NCI-H82 treated with DMSO at 0.1 percent for 48 hours (cell line): ENCODE measurements at regions not wholly inside any gene's neighbourhood (a gene's known extent, or its start where the extent isn't known, plus 50 kb on each side); places are given as distances from the start of the nearest gene placed in this dataset.

Experiments
- DNase-seq: peaks from one replicate; lab custom pipeline; 2025; ENCODE audit not compliant: unreplicated experiment; lab: John Stamatoyannopoulos, UW

DNA sequence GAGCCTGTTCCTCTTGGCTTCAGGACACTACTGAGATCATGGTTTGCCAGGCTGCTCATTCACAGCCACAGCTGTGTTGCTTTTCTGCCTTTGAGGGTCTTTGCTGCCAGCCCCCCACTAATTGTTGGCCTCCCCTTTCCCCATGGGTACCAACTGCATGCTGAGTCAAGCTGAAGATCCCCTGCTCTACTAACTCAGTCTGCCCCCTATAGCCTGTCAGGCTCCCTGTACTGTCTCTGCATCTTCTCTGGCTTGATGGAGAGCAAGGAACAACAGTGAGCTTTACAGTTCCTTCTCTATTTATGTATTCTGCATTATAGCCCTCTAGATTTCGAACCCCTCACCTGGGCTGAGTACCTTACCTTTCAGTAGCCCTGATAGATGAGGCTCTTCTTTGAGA is 257.6 kb upstream of the CADM1 start:
- DNase-seq, result no peak

DNA sequence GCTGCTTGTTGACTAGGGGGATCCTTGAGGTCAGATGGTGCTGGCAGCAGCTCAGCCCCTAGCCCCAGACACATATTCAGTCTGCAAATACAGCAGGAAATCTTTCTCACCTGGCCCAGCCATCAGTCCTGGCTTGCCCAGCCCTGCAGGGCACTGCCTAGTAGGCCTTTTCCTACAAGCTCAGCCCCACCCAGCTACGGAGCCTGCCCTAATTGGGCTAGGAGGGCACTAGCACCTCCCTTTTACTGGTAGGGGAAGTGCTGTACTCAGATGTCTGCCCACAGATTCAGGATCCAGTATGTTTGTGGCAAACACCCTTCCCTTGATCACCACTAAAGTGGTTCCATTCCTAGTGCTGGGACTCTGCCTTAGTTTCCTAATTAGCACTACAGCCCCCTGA is 257.1 kb upstream of the CADM1 start:
- no peak for DNase-seq

DNA sequence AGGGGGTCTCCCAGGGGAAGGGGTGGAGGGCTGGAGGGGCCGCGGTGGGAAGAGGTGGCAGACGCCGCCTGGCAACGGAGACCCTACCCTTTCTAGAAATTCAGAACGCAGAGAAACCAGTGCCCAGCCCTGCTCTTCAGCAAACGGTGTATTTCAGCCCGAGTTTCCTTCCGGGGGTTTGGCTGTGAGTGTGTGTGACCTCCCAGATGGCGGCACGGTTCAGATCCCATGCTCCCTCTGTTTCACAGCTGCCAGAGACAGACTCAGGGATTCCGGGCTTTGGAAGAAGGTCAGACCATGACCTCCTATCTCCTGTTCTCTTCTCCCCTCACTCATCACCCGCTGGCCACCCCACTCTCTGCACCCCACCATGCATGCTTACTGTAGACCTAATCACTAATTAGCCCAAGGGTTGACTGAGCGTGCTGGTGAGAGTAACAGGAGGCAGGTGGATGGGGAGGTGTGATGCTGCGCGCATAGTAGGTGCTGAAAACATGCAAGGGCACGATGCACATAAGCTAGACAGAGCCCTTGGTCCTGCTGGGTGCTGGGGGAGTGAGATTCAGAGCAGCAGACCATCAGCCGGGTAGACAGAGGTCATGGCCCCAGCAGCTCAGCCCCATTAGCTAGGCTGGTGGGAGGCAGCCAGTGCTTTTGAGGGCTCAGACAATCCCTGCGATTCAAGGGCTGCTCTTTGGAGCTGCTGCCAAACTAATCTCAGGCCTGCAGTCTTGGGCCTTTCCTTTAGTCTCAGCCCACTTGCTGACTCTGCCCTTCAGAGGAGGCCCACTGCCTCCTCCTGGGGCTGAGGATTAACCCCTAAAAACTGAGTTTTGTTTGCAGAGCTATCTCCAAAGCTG is 256.5 kb upstream of the CADM1 start:
- no peak for DNase-seq

DNA sequence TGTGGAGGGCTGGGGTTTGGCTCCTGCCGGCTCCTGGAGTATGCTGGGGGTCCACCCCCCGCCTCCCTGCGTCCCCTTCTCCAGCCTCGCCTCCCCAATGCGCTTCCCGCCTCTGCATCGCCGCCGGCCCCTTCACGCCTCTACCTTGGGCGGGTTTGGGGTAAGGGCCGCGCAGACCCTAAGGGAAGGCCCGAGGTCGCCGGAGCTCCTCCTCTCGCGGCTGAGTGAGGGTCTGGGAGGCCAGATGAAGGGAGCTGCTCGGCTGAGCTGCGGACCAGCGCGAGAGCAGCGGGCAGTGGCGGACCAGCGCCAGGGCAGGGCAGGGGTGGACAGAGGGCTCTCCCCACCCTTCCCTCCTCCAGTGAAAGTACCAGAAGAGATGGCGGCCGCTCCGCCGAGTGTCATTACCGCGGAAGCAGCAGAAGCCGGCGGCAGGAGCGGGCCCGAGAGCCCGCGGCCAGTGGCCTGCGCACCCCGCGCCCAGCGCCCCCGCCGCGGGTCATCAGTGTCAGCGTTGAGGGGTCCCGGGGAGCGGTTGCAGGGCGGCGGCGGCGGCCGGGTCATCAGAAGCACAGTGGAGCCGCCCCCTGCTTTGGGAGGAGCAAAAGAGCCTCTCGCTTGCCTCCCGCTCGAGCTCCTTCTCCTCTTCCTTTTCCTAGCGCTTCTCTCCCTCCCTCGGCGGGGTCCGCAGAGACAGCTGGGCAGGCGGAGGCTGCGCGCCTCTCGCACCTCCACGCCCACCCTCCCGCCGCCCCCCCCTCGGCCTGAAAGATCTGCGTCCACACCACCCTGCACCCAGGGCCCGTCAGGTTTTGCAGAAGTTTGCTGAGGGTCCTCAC is 255.6 kb upstream of the CADM1 start:
- DNase-seq, result no peak

DNA sequence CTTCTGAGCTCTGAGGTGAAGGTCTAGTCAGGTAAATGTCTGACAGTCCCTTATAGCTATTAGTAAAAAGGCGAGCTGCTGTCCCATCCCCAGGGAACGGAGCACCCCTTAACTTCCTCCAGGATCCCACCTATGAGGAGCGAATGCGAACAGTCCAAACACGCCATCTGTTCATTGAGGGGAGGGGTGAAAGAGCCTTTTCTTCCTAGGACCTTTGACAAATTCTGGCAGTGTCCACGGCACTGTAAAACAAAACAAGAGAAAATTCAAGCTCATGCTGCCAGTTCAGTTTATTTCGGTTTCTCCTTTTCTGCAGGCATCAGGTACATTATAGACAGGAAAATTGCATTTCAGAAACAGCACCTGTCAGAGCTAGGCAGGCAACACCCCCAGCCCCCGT is 253.8 kb upstream of the CADM1 start:
- no peak for DNase-seq

DNA sequence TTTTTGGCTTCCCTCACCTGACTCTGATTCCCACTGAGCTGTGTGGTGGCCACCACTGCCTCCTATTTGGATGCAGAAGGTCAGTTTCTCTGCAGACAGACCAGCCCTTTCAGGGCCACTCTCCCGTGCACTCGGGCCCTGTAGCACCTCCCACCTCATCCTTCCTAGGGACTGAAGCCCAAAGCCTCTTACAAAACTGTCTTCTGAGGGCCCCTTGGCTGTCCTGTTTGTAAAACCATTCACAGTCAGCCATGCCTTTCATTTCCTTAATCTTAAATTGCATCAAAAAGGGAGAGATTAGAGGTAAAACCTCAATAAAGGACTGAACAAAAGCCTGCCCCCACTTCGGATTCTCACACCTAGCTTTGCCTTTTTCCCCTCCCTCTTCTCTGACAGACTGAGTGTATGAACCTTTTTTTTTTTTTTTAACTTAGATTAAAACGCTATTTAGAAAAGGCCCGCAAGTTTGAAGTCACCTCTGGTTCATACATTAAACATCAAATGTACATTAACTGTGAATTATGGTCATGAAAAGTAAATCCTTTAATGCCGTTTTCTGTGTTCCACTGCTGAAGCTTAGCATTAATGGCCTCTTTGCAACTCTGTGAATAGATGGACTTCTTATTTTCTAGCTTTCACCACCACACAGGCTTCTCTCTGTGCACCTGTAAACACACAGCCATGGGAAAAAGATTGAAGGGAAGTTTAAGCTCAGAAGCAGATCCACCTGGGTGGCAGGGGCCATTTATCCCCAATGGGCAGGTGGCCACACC is 247.2 kb upstream of the CADM1 start:
- DNase-seq, result no peak

DNA sequence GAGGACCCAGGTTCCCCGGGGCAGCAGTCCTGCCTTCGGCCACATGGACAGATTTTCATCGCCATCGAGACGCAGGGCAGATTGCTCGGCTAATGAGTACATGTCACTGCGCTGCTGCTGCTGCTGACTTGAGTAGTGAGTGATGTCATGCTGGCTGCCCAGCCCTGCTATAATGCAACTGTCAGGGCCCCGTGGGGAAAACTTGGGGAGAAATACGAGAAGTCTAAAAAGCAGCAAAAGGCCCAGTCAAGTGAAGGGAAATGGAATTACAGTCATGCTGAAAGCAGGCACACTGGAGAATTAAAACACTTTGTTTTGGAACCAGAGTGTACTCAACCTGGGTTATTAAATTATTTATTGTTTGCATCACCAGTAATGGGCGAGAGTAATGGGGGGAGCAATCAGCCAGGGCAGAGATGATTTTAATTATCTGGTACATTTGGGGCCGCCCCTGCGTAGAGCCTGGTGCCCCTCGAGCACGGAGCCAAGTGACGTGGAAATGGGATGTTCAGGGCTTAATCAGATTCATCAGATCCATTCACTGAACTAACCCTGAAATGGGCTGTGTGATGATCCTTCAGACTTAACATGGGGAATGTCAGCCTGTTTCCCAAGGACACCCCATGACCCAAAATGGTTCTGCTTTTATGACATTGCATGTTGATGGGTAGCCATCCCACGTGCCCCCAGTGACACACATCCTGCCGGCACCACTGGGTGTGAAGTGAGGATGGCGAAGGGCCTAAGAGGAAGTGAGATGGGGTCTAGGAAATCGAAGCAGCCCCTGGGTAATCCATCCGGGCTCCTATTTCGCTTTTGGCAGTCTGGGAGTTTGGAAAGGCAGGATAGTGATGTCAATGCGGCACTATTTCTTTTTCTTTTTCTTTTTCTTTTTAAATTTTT is 241.6 kb upstream of the CADM1 start:
- DNase-seq, result no peak

DNA sequence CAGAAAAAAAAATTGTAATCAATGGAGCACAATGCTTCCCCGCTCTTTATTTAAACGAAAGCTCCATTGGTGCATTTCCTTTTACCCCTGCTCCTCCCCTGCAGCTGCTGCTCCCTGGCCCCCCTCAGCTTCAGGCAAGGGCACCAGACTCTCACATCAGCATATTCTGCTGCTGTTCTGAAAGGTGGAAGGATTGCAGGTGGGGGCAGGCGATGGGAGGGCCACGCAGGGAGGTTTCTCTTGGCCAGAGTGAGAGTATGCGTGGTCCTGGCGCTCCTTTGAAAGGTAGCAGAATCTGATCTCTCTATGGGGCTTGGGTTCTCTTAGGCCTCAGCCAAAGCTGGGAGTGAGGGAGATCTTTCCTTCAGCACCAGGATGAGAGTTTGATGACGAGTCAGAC is 240.9 kb upstream of the CADM1 start:
- no peak for DNase-seq

DNA sequence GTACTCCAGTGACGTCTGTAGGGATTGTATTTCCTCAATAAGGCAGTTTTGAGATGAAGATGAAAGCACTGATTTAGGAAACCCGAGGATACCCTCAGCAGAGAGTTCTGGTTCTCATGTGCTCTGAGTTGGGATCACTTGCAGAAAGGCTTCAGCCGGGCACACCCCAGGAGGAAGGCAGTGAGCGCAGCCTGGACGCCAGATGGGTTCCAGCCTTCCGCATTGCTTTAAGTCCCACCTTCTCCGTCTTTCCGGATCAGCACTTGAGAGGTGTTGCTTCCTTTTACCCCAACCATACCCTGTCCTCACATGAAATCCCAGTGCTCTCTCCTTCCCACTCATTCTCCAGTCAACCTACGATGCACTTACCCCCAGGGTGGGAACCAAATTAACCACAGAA is 239.5 kb upstream of the CADM1 start:
- no peak for DNase-seq

DNA sequence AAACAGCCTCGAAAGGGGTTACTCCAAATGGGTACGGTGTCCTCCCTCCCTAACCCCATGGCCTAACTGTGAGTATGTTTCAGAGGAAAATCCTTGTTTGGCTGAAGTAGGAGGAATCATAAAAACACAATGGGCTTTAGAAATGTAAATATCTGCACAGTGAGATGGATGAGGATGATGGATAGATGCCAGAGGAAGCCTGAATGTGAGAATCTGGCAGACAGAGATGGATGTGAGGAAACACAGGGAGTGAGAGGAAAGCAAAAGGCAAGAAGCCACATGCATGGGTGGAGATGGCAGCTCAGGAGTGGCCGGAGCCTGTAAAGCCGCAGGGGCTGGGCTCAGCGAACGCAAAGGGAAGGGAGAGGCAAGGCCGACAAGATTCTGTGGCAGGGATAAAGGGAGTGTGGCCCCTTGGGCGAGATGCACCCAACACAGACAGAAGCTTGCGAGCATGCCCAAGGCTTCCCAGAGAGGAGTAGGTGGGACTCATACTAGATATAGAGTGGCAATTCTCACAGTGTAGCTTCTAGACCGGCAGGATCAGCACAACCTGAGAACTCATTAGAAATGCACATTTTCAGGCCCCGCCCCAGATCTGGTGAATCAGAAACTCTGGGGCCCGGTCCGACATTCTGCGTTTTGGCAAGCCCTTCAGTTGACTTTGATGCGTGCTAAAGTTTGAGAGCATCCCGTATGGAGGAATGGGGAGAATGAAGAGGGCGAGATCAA is 237.3 kb upstream of the CADM1 start:
- DNase-seq, result no peak

DNA sequence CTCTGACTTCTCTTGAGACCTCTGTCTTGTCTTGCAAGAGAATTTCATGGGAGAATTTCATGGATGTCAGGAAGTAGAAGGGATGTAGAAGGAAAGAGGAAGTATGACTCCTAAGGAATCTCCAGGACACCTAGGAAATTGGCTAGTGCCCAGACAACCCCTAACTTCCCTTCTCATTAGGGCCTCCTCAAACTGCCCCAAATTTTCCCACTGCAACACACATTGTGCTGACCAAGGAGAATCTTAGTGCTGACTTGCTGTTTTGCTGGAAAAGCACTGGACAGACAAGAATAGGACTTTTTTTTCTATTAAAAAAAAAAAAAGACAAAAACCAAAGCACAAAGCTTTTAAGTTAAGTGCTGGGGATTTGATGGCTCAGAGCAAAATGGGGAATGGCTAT is 236.1 kb upstream of the CADM1 start:
- DNase-seq, result no peak

DNA sequence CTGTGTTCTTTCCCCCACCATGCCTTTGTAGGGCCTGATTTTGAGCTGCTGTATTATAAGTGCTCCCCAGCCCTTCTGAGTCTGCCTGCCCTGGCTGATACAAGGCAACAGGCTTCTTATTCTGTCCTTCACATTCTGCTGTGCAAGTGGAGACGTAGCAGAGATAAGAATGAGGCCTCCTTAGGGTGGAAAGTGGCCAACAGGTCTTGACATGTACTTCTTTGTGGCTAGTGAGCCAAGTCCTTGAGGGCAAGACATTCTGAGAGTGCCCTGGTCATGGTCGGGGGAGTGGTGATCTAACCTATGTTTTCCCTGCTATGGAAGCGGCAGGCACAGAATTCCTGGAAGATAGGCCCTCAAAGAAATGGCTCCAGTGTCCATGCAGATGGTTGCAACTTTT is 235.7 kb upstream of the CADM1 start:
- no peak for DNase-seq

DNA sequence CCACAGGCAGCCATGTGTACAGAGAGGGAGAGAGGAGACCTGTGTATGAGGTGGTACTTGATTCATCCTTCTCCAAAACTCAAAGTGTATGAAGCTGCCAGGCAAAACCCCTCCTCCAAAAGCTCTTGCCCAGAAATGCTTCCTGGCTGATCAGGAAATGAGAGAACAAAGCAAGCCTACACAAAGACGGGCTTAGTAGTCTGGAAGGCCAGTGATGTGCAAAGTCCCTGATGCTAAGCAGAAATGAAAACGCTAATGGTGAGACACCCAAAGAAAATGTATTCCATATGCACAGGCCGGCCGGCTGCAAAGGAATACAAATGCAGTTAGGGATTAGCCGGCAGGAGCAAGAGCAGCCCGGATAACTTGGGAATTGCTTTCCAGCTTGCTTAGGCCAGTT is 234.9 kb upstream of the CADM1 start:
- no peak for DNase-seq

DNA sequence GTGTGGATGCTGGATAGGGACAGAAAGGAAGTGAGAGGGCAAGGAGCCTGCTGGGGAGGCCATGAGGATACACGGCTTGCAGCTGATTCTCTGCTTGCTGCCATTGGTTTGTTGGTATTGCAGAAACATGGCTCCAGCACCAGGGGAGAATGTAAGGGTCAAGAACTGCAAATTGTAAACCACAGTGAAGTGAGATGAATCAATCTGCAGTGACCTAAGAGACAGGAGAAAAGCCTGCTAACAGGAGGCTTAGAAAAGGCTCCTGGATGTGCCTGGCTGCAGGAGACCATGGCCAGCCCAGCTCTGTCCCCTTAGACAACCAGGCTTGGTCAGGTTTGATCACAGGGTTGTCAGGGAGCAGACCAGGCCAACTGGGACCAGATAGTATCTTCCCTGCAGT is 233.7 kb upstream of the CADM1 start:
- no peak for DNase-seq

DNA sequence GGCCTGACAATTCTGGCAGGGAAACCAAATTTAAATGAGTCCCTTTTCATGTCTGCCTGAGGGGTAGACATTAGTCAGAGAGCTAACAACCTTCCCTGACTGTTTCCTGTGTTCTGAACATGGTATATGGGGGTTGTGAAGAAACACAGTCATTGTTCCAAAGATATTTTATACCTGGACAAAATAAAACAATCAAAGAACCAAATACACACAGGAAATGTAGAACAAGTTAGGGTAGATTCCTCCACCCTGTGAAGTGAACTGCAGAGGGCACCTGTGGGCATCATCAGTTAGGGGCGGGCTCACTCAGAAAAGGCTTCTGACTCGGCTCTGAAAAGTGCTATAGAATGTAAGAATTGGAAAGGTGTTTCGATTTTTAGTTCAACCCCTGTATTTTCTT is 231.9 kb upstream of the CADM1 start:
- no peak for DNase-seq

DNA sequence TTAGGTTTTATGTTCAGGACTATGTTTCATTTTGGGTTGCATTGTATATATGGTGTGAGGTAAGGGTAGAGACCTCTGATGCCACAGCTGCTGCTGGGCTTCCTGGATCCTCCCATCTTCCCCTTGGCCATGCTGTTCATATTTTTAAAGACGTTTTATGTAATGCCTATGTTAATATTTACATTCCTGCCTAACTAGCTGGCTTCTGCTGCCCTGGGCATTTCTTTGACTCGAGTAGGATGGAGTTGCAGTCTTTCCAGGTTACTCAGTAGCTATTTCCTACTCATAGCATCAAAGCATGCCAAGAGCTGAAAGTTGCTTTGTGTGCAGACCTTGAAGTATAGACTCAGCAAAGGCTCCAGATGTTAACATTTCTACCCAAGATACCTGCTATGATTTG is 220.5 kb upstream of the CADM1 start:
- no peak for DNase-seq

DNA sequence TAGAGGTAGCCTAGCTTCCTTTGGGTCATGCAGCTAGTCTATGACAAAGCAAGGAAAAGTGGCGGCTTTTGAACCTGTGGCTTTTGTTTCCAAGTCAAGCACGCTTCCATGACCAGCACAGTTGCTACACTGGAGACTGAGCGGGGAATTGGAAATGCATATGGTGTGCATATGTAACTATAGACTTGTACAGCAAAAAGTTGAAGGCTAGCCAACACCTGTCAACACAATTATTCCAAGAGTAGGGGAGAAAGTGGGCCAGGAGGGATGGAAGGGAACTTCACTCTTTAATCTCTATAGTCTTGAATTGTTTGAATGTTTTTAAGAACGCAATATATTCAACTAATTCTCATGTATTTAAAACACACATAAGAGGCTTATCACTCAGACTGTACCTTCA is 218.5 kb upstream of the CADM1 start:
- DNase-seq, result no peak

DNA sequence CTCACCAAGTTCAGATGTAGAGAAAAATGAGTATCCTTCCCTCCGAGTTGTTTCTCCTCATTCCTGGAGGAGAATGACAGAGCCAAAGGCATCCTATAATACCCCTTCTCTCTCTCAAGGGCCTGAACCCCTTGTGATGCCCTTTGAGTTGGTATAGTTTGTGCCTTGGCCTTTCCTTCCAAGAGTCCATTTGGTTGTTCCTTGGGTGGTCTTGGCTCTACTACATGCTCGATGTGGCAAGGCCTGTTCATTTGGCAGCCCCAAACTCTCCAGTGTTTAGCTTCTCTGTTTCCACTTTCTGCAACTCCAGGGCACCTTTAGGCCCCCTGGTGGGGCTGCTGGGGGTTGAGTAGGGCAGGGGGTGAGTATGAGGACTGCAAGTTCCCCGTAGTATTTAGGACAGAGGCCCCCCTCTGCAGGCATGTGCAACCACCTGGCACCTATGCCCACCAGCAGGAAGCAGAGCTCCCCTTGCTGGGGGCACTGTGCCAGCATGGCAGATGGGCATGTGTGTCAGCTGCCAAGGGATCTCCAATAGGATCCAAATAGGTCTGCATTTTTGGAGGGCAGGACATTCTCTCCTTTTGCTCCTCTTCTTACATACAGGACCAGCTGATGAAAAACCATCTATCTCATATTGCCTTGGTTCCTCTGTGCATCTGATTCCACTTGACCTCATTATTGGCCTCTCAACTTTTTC is 217.2 kb upstream of the CADM1 start:
- no peak for DNase-seq

DNA sequence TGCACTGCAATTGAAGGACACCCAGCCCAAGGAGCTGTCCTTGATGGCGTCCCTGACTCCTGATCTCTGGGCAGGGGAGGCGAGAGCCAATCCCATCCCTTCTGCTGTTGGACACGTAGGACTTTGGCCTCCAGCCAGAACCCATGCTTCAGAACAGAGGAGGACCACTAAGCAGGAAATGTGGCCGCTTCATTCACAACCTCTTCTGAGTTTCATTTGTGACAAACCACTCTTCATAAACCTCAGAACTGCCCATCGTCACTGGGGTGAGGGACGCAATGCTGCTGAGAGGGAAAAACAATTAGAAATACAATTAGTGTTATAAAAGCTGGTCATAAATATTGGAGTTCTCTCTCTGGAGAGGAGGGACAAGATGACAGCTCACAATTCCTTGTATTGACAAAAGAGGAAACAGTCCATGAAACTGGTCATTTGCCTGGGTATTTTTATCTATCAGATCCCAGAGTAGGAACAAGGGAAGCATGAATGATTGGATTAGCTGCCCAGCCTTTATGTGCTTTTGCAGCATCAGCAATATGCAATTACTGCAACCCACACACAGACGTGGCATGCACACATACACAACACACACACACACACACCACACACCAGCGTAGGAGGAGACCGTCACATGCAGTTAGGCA is 216.5 kb upstream of the CADM1 start:
- no peak for DNase-seq
